Adrenal gland (tissue), 9 donors: ENCODE measurements at regions not wholly inside any gene's neighbourhood (a gene's known extent, or its start where the extent isn't known, plus 50 kb on each side); places are given as distances from the start of the nearest gene placed in this dataset.

ENCODE experiments used
- DNase-seq, 7 donors: peaks; one replicate each; pipeline ENCODE4 v3.0.0-alpha.2; 2019 to 2020
- H3K27ac ChIP-seq, 5 donors: fragments of 200-600 bp; sonication (generic) in 4 of 5; 1 replicate in 3 of 5; 2 replicates in 2 of 5; pipeline versions ENCODE4 v1.5.1 to v1.8.0; 2016 to 2020; ENCODE audit warnings: mild to moderate bottlenecking in 1 of 5
- H3K27me3 ChIP-seq: fragments of 200-600 bp; 2 replicates; pipeline ENCODE4 v1.8.0; 2021
- H3K36me3 ChIP-seq, 2 donors: fragments of 200-600 bp; replicated peaks in 1 of 2; 1 replicate in 1 of 2; 2 replicates in 1 of 2; pipeline versions ENCODE4 v1.5.1 to v1.8.0; 2018 to 2022
- H3K4me1 ChIP-seq, 2 donors: fragments of 200-600 bp; replicated peaks in 1 of 2; 1 replicate in 1 of 2; 2 replicates in 1 of 2; pipeline versions ENCODE4 v1.5.1 to v1.8.0; 2018 to 2021
- H3K4me3 ChIP-seq, 4 donors: fragments of 200-600 bp; sonication (generic) in 3 of 4; one replicate each; pipeline ENCODE4 v1.5.1; 2016 to 2018
- H3K9me3 ChIP-seq, 3 donors: fragments of 200-600 bp; sonication (generic) in 1 of 3; replicated peaks in 1 of 3; 1 replicate in 2 of 3; 2 replicates in 1 of 3; pipeline versions ENCODE4 v1.5.1 to v1.8.0; 2016 to 2021
- POLR2A ChIP-seq, 2 donors: fragments of 450-650 bp; IDR thresholded peaks; one replicate each; pipeline ENCODE4 v1.6.1; 2017; ENCODE audit warnings: antibody characterized with exemption in 2 of 2, mild to moderate bottlenecking in 2 of 2, moderate library complexity in 1 of 2
- WGBS, 4 donors: extraction: QIAGEN DNeasy Blood & Tissue Kit in 2 of 4; methylation state at CpG; one replicate each; pipeline versions ENCODE4 v1.1.5 to v1.1.7; 2013 to 2017; 5-methylcytosine and 5-hydroxymethylcytosine counted together
- intact Hi-C, 2 donors: fragments of 100-400 bp; cut with DNase I; formaldehyde crosslinking; loops; one replicate each; pipeline versions ENCODE4 v1.14.1 to v1.15.0; 2022 to 2023
- TF ChIP-seq, protein P1 (sequence below), 6 experiments: fragments of 450-650 bp in 4 of 6; fragments of 200-600 bp in 2 of 6; sonication (generic) in 1 of 6; IDR thresholded peaks; 1 replicate in 5 of 6; 2 replicates in 1 of 6; pipeline versions ENCODE4 v1.5.1 to v1.8.0; 2016 to 2021; ENCODE audit warnings: antibody characterized with exemption in 6 of 6, mild to moderate bottlenecking in 2 of 6, moderate library complexity in 1 of 6
- donor health status: healthy with polysubstance abuse.
- donor health status: Bipolar disorder and iron deficiency.
- donor health status: DM: yes; HTN: yes; CAD: no.
- donor health status: DM: no; HTN: no; CAD: no.
- donor health status: DM: no; HTN: no; CAD: no.

DNA sequence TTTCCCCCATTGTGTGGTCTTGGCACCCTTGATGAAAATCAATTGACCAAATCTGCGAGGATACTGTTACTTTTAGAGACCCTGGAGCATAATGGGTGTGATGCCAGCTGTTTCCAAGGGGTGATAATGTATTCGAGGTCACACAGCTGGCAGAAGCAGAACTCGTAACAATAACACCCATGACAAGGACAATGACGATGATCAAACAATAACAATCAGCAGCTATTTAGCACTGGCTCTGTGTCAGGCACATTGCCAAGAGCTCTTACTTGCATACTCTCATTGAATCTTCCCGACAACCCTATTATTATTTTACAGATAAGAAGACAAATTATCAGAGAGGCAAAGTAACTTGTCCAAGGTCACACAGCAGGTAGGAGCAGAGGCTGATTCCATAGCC lies 223.7 kb upstream of the MSX2 start:
- Histone ChIP-seq H3K9me3 (no peaks in the 10 kb centered on the region), H3K27ac (no peak overlapping the region), H3K36me3 (no peaks in the 10 kb centered on the region), H3K4me1 (no peaks in the 10 kb centered on the region), H3K4me3 (no peak overlapping the region), H3K27me3 (no peaks in the 10 kb centered on the region)
- TF ChIP-seq POLR2A (IDR thresholded peaks at IDR 0.05), result no peak
- TF ChIP-seq, protein P1, sequence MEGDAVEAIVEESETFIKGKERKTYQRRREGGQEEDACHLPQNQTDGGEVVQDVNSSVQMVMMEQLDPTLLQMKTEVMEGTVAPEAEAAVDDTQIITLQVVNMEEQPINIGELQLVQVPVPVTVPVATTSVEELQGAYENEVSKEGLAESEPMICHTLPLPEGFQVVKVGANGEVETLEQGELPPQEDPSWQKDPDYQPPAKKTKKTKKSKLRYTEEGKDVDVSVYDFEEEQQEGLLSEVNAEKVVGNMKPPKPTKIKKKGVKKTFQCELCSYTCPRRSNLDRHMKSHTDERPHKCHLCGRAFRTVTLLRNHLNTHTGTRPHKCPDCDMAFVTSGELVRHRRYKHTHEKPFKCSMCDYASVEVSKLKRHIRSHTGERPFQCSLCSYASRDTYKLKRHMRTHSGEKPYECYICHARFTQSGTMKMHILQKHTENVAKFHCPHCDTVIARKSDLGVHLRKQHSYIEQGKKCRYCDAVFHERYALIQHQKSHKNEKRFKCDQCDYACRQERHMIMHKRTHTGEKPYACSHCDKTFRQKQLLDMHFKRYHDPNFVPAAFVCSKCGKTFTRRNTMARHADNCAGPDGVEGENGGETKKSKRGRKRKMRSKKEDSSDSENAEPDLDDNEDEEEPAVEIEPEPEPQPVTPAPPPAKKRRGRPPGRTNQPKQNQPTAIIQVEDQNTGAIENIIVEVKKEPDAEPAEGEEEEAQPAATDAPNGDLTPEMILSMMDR (IDR thresholded peaks at IDR 0.05), result no peak
- DNase-seq, result no peak
- 39 to 50% (median 41%) methylated on average over 5 of the region's 5 CpGs for WGBS, 4 donors
- intact Hi-C loops, result no loop called here

DNA sequence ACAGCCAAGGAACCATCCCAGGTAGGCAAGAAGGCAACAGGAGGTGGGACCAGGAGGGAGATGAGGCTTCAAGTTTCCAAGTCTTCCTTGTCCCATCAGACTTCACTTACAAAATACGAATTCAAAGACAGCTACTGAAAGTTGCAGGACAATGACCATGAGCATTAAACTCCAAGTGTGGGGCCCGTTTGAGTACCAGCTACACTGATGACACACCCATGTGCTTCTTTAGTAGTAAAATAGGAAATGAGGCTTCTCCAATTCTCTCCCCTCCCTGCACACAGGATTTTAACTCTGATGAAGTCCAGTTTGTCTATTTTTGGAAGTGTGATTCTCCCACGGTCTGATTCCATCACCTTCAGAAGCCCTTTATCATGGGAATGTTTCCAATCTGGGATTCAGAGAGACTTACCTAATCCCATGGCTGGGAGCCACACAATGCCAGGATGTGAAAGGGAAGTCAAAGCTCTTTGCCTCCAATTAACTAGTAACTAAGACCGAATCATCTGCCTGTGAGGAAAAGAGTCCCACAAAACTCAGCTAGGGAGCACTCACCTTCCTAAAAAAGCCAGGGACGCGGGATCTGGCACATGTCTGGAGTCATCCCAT lies 222.8 kb upstream of the MSX2 start:
- Histone ChIP-seq H3K27ac (no peak overlapping the region), H3K27me3 (no peaks in the 10 kb centered on the region), H3K4me1 (no peaks in the 10 kb centered on the region), H3K9me3 (no peaks in the 10 kb centered on the region), H3K36me3 (no peaks in the 10 kb centered on the region), H3K4me3 (no peak overlapping the region)
- no peak for DNase-seq
- WGBS, 4 donors, result 39 to 48% (median 44%) methylated on average over 6 of the region's 6 CpGs
- TF ChIP-seq POLR2A (IDR thresholded peaks at IDR 0.05), result no peak
- TF ChIP-seq, protein P1 (IDR thresholded peaks at IDR 0.05), result no peak
- intact Hi-C loops, result no loop called here

DNA sequence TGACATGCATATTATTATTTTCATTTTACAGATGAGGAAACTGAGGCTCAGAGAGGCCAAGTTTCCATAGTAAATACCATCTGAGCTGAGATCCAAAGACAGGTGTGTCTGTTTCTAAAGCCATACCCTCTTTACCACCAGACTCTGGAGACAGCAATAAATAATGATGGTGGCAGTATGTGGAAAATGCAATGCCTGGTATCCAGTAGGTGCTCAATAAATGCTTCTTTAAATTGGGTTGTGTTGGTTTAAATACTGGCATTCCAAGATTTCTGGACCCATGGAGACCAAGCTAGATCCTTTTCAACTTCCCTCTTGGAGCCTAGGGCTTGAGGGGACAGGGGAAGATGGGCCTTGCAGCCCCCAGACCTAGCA lies 221.3 kb upstream of the MSX2 start:
- Histone ChIP-seq H3K27me3 (no peaks in the 10 kb centered on the region), H3K4me1 (no peaks in the 10 kb centered on the region), H3K36me3 (no peaks in the 10 kb centered on the region), H3K27ac (no peak overlapping the region), H3K4me3 (no peak overlapping the region), H3K9me3 (no peaks in the 10 kb centered on the region)
- DNase-seq, result no peak
- TF ChIP-seq, protein P1 (IDR thresholded peaks at IDR 0.05), result no peak
- TF ChIP-seq POLR2A (IDR thresholded peaks at IDR 0.05), result no peak
- intact Hi-C loops, result no loop called here

DNA sequence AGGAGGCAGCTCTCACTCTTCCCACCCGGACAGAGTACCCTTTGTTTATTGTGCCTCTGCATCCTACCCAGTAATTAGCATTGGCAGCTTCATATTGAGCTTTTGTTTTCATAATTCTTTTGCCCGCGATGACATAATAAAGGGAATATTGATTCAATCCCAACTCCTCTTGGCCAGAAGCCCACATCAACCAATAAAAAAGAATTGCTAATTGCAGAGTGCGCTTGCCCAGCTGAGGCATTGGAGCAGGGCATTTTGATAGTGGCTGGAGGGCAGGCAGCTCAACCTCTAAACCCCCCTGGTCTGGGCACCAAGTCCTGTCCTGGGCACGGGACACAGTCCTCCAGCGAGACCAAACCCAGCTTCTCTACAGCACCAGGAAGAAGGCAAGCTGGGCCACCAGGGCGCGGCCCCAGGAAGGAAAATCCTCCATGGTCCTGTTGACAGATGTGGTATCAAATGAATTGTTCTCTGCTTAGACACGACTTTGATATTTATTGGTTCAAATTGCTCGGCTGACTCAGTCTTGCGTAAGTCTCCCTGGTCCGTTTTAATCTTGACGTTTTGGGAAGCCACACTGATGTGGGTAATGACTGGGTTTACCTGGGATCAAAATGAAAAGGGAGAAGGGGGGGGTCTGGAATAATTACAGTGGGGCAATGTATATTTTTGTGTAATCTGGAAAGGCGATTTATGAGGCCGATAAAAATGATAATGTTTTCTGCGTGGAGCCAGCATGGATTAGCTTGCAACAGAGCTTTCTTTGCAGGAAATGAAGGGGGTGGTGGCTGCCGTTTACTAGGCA lies 220.7 kb upstream of the MSX2 start:
- H3K27ac ChIP-seq, result no peak overlapping the region
- no peak overlapping the region for H3K4me3 ChIP-seq
- H3K27me3 ChIP-seq, result no peaks in the 10 kb centered on the region
- 50 to 63% (median 55%) methylated on average over 15 to 17 of the region's 17 CpGs for WGBS, 4 donors
- intact Hi-C loops, result no loop called here
- no peak for DNase-seq
- H3K9me3 ChIP-seq, result no peaks in the 10 kb centered on the region
- no peaks in the 10 kb centered on the region for H3K4me1 ChIP-seq
- no peaks in the 10 kb centered on the region for H3K36me3 ChIP-seq
- TF ChIP-seq POLR2A (IDR thresholded peaks at IDR 0.05), result no peak
